HG03558 (cell line): ENCODE measurements at regions not wholly inside any gene's neighbourhood (a gene's known extent, or its start where the extent isn't known, plus 50 kb on each side); places are given as distances from the start of the nearest gene placed in this dataset.

ENCODE experiments used
- ATAC-seq: cut with Tn5 transposase; IDR thresholded peaks from one replicate; pipeline ENCODE4 v1.9.1; 2021; ENCODE audit warnings: moderate number of reproducible peaks; ENCODE audit not compliant: unreplicated experiment; ENCODE audit errors: extremely low read depth

- ATAC-seq = no peak
These were observed 634.4 kb downstream of the DHX35 start for GRCh38 chr20:39596554-39596953.

- no peak for ATAC-seq
These were observed 630.2 kb downstream of the DHX35 start for GRCh38 chr20:39592371-39592770.

GRCh38 chr20:39588148-39588757 is 626.1 kb downstream of the DHX35 start:
- ATAC-seq = no peak

- ATAC-seq = no peak
These were observed 618.9 kb downstream of the DHX35 start for GRCh38 chr20:39581034-39581433.

GRCh38 chr20:39576771-39577170 is 614.6 kb downstream of the DHX35 start:
- ATAC-seq = no peak

- no peak for ATAC-seq
These were observed 611.9 kb downstream of the DHX35 start for GRCh38 chr20:39574061-39574460.

GRCh38 chr20:39571171-39571570 is 609.0 kb downstream of the DHX35 start:
- ATAC-seq = no peak

GRCh38 chr20:39568109-39568508 is 606.0 kb downstream of the DHX35 start:
- ATAC-seq = no peak

- ATAC-seq = no peak
These were observed 601.2 kb downstream of the DHX35 start for GRCh38 chr20:39563349-39563748.

GRCh38 chr20:39554341-39554740 is 592.2 kb downstream of the DHX35 start:
- ATAC-seq = no peak

GRCh38 chr20:39553120-39553519 is 591.0 kb downstream of the DHX35 start:
- no peak for ATAC-seq

GRCh38 chr20:39549733-39550132 is 587.6 kb downstream of the DHX35 start:
- ATAC-seq = no peak

- ATAC-seq = no peak
These were observed 585.6 kb downstream of the DHX35 start for GRCh38 chr20:39547546-39548408.

- ATAC-seq = no peak
These were observed 579.1 kb downstream of the DHX35 start for GRCh38 chr20:39541136-39541803.

- ATAC-seq = no peak
These were observed 576.2 kb downstream of the DHX35 start for GRCh38 chr20:39538317-39538716.

- no peak for ATAC-seq
These were observed 573.2 kb downstream of the DHX35 start for GRCh38 chr20:39535301-39535700.

- no peak for ATAC-seq
These were observed 572.7 kb downstream of the DHX35 start for GRCh38 chr20:39534846-39535245.

GRCh38 chr20:39533858-39534257 is 571.7 kb downstream of the DHX35 start:
- no peak for ATAC-seq

- no peak for ATAC-seq
These were observed 570.1 kb downstream of the DHX35 start for GRCh38 chr20:39532205-39532604.

- ATAC-seq = no peak
These were observed 566.3 kb downstream of the DHX35 start for GRCh38 chr20:39528436-39528835.

GRCh38 chr20:39524371-39524911 is 562.3 kb downstream of the DHX35 start:
- no peak for ATAC-seq
